Activated naive CD4-positive, alpha-beta T cell treated with anti-CD3 and anti-CD28 coated beads, Interleukin-2, amount 50 U/mL, for 72 hours (primary cell): ENCODE measurements at regions not wholly inside any gene's neighbourhood (a gene's known extent, or its start where the extent isn't known, plus 50 kb on each side); places are given as distances from the start of the nearest gene placed in this dataset.
"Not testable (repeated sequence)": the region's sequence is repeated elsewhere in the genome, so short reads cannot be mapped to it uniquely, and the experiment has no call there.

Source experiments
- ATAC-seq, 2 donors: fragments of 150-1000 bp; cut with Tn5 transposase; 2 replicates each; pipeline ENCODE4 v1.10.0; 2021; ENCODE audit warnings: mild to moderate bottlenecking in 2 of 2, moderate library complexity in 2 of 2
- DNase-seq, 2 donors: peaks; one replicate each; pipeline ENCODE4 v3.0.0; 2021 to 2022; ENCODE audit warnings: low spot score in 2 of 2
- H3K27ac Mint-ChIP-seq, 2 donors: one replicate each; pipeline ENCODE4 v1.8.0; 2022; ENCODE audit warnings: mild to moderate bottlenecking in 2 of 2, mixed read lengths in 2 of 2
- H3K36me3 Mint-ChIP-seq, 2 donors: one replicate each; pipeline ENCODE4 v1.8.0; 2022; ENCODE audit warnings: mixed read lengths in 2 of 2
- H3K9me3 Mint-ChIP-seq, 2 donors: one replicate each; pipeline ENCODE4 v1.8.0; 2022; ENCODE audit warnings: mixed read lengths in 2 of 2

DNA sequence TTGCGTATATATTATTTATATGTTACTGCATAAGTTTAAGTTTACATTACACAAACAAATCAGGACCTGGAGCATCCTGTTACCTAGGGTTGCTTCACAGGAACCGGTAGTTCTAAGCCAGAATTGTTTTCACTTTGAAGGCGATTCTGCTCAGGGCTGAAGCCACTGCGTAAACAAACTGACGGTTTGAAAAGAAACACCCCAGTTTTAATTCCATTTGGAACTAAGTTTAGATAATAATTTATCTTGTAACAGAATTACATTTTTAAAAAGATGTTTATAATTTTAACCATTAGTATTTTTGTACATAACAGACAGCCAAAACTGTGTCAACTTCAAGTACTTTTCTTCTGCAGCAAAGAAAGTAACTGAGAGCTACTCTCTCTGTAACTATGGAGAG lies 282.1 kb upstream of the LYPLAL1 start:
- Mint-ChIP-seq H3K27ac (no peak overlapping the region), H3K9me3 (peaks cover 5 to 9% of the 10 kb centered on the region in 2 donors), H3K36me3 (no peaks in the 10 kb centered on the region)
- DNase-seq = no peak
- no peak for ATAC-seq

DNA sequence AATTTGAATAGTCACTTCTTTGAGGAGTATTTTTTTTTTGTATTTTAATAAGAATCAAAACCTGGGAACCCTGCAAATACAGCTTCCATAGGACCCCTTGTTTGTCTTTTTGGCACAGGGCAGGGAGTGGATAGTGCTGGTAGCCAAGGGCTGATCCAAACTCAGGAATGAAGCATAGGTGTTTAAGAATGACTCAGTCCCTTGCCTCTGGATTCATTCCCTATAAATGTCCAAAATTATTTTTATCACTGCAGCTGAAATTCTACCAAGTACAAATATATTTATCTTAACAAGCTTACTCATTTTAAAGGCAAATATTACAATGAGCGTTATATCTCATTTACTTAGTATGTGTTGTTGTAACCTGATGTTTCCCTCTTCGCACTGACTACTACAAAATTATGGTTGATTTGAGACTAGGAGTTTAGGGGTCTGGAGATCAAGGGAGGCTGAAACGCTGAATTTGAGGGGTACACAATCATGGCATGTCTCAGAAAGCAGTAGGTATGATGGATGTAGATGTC lies 278.6 kb upstream of the LYPLAL1 start:
- Mint-ChIP-seq H3K36me3 (no peaks in the 10 kb centered on the region), H3K27ac (no peak overlapping the region), H3K9me3 (peaks cover 5 to 9% of the 10 kb centered on the region in 2 donors)
- DNase-seq (no peak), ATAC-seq (no peak)

GRCh38 chr1:218896202-218896601 lies 277.5 kb upstream of the LYPLAL1 start:
- H3K36me3 Mint-ChIP-seq = no peaks in the 10 kb centered on the region
- DNase-seq (no peak), ATAC-seq (no peak)
- peaks cover 5 to 9% of the 10 kb centered on the region in 2 donors for H3K9me3 Mint-ChIP-seq
- no peak overlapping the region for H3K27ac Mint-ChIP-seq

- ATAC-seq (no peak), DNase-seq (no peak)
- Mint-ChIP-seq H3K9me3 (peaks cover 5 to 9% of the 10 kb centered on the region in 2 donors), H3K27ac (no peak overlapping the region), H3K36me3 (no peaks in the 10 kb centered on the region)
Measured at GRCh38 chr1:218898921-218899320, 274.8 kb upstream of the LYPLAL1 start.

- ATAC-seq (no peak), DNase-seq (no peak)
- Mint-ChIP-seq H3K36me3 (no peaks in the 10 kb centered on the region), H3K9me3 (peaks cover 5% of the 10 kb centered on the region in 2 donors), H3K27ac (no peak overlapping the region)
Measured at GRCh38 chr1:218900615-218901014, 273.1 kb upstream of the LYPLAL1 start.

DNA sequence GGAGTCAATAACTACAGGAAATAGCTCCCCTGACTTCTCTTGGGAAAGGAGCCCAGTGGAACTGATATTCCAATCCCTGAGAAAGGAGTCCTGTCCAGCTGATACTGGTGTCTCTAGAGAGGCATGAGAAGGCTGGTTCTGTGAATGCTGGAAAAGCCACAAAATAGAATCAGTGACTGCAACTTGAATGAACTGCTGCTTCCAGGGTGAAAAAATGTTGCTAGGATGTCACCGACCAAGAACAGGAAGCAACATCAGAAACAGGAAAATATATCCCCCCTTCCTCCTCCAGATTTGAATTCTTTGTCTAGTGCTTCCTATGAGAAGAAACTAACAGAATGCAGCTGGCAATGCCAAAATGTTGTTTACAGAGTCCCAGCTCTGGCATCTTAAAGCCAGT lies 269.3 kb upstream of the LYPLAL1 start:
- no peak for ATAC-seq
- no peak for DNase-seq
- Mint-ChIP-seq H3K27ac (no peak overlapping the region), H3K36me3 (no peaks in the 10 kb centered on the region), H3K9me3 (no peaks in the 10 kb centered on the region)

- H3K36me3 Mint-ChIP-seq = no peaks in the 10 kb centered on the region
- ATAC-seq = no peak
- no peak for DNase-seq
- H3K27ac Mint-ChIP-seq = no peak overlapping the region
- no peaks in the 10 kb centered on the region for H3K9me3 Mint-ChIP-seq
Measured at GRCh38 chr1:218916720-218917119, 257.0 kb upstream of the LYPLAL1 start.

DNA sequence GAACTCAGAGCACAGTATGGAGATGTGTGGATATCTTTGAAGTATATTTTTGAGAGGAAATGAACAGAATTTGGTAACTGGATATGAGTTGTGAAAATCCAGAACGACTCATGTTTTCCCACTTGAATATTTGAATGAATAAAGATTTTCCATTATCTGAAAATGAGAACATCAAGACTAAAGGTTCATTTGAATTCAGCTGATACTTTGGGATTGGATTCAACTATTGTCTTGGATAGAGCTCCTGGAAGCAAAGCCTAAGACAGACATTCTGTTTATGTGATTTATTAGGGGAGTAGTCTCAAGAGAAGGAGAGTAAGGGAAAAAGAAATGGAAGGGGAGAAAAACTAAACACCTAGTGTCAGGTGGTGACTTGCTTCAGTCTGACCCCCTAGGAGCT lies 256.0 kb upstream of the LYPLAL1 start:
- Mint-ChIP-seq H3K36me3 (no peaks in the 10 kb centered on the region), H3K9me3 (peaks cover 0 to 4% of the 10 kb centered on the region in 2 donors), H3K27ac (no peak overlapping the region)

DNA sequence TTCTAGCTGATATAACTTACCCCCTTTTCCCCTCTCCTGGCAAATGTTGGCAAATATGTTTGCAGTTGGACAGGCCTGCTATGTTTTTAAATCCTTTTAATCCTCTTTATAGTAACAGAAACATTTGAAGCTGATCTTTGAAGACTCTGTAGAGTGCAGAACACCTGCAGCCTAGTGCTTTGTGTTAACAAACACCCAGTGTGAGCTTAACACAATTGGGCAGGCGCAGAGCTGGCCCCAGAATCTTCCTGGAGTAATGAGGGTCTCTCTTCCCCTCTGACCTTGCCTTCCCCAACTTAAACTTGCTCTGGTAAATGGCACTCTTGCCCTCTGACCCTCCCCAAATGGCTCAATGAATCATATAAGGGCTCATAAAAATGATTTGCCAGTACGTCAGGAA lies 247.9 kb upstream of the LYPLAL1 start:
- Mint-ChIP-seq H3K36me3 (peaks cover 0 to 6% of the 10 kb centered on the region in 2 donors), H3K27ac (no peak overlapping the region), H3K9me3 (peaks cover 5 to 23% of the 10 kb centered on the region in 2 donors)
- no peak for DNase-seq
- no peak for ATAC-seq

More for the DNA sequence above, 256.0 kb upstream of the LYPLAL1 start:
- no peak for ATAC-seq
- DNase-seq = no peak

DNA sequence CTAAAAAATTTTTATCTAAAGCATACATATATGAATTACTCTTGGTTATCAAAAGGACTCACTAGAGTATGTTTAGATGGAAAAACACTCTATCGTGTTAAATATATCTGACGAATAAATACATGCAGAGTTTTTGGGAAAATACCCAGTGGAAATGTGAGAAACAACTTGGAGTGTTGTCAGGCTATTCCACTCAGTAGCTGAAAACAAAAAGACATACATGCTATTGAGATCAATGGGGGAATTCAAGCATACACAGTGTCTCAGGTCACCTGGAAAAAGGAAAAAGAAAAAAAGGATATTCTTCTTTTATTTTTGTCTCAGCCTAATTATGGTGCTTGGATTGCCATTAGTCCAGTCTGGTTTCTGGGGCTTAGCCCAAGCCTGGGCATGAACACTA lies 247.0 kb upstream of the LYPLAL1 start:
- H3K27ac Mint-ChIP-seq = no peak overlapping the region

GRCh38 chr1:218930000-218930399 lies 243.7 kb upstream of the LYPLAL1 start:
- peaks cover 5 to 13% of the 10 kb centered on the region in 2 donors for H3K9me3 Mint-ChIP-seq
- no peak overlapping the region for H3K27ac Mint-ChIP-seq
- H3K36me3 Mint-ChIP-seq = peaks cover 0 to 6% of the 10 kb centered on the region in 2 donors
- no peak for DNase-seq
- no peak for ATAC-seq

More for the DNA sequence above, 247.0 kb upstream of the LYPLAL1 start:
- no peak for ATAC-seq
- Mint-ChIP-seq H3K9me3 (peaks cover 5 to 23% of the 10 kb centered on the region in 2 donors), H3K36me3 (peaks cover 0 to 6% of the 10 kb centered on the region in 2 donors)
- DNase-seq = no peak

DNA sequence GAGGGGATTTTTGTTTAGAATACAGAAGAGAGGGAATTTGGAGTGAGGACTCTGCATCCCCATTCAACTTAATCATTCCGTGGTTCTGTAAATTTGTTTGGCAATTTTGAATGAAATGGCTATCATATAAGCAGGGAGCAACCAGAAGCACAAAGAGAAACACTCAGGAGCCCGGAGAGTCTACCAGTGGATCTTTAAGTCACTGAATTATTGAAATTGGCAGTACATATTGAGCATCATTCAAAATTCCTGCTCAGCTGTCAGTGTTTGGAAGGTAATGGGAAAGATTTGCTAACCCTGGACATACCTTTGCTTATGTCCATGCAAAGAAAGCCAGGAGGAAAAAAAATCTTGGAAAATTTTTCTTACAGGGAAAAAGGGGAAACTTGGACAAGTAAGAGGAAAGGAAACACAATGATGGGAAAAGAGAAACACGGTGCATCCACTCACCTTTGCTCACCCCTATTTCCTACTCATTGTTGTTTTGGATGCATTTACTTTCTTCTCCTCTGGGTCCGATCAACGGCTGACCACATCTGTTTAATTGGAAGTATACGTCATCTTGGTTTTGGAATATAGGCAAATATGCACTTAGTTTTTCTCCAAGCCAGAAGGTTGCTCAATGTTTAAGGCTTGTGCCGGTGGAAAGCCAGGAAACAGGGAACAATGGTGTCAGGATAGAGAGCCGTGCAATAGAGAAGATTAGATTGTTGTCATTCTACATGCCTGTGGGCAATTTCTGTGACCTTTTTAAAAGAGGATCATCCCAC lies 243.0 kb upstream of the LYPLAL1 start:
- no peak for ATAC-seq
- DNase-seq = no peak
- H3K27ac Mint-ChIP-seq = no peak overlapping the region
- H3K36me3 Mint-ChIP-seq = peaks cover 0 to 6% of the 10 kb centered on the region in 2 donors
- peaks cover 5 to 18% of the 10 kb centered on the region in 2 donors for H3K9me3 Mint-ChIP-seq

GRCh38 chr1:218931324-218931723 lies 242.4 kb upstream of the LYPLAL1 start:
- H3K36me3 Mint-ChIP-seq = peaks cover 0 to 12% of the 10 kb centered on the region in 2 donors
- H3K27ac Mint-ChIP-seq = no peak overlapping the region
- no peak for ATAC-seq
- no peak for DNase-seq
- H3K9me3 Mint-ChIP-seq = peaks cover 8 to 14% of the 10 kb centered on the region in 2 donors

GRCh38 chr1:218933513-218933912 lies 240.2 kb upstream of the LYPLAL1 start:
- Mint-ChIP-seq H3K36me3 (peaks cover 0 to 12% of the 10 kb centered on the region in 2 donors), H3K9me3 (peaks cover 13 to 19% of the 10 kb centered on the region in 2 donors), H3K27ac (no peak overlapping the region)
- DNase-seq = no peak
- ATAC-seq = no peak

GRCh38 chr1:218935408-218935807 lies 238.3 kb upstream of the LYPLAL1 start:
- not testable (repeated sequence) for ATAC-seq, H3K27ac Mint-ChIP-seq, H3K36me3 Mint-ChIP-seq, DNase-seq
- peaks cover 13 to 15% of the 10 kb centered on the region in 2 donors for H3K9me3 Mint-ChIP-seq

- DNase-seq (no peak), ATAC-seq (no peak)
- no peak overlapping the region for H3K27ac Mint-ChIP-seq
- peaks cover 0 to 6% of the 10 kb centered on the region in 2 donors for H3K36me3 Mint-ChIP-seq
- peaks cover 17 to 22% of the 10 kb centered on the region in 2 donors for H3K9me3 Mint-ChIP-seq
Measured at GRCh38 chr1:218938259-218938658, 235.4 kb upstream of the LYPLAL1 start.

- no peak overlapping the region for H3K27ac Mint-ChIP-seq
- H3K9me3 Mint-ChIP-seq = peaks cover 17 to 22% of the 10 kb centered on the region in 2 donors
- H3K36me3 Mint-ChIP-seq = peaks cover 0 to 6% of the 10 kb centered on the region in 2 donors
- DNase-seq = no peak
- ATAC-seq = no peak
Measured at GRCh38 chr1:218939095-218939494, 234.6 kb upstream of the LYPLAL1 start.

DNA sequence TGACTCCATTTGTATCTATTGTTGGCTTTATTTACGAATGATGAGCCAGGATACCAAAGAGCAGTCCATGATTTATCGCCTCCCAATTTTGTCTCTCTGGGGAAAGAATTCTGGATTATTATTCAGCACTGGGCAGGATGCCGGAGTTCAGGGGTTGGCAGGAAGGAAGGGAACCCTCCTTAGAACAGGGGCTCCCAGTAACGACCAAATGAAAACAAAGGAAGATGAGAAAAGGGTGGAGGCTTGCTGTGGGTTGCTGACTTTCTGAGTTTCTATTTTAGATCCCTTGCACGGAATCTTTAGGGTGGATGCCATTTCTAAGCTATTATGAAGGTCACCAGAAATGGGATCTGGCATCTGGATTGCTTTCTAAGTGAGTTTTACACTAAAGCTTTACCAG lies 231.2 kb upstream of the LYPLAL1 start:
- peaks cover 4 to 10% of the 10 kb centered on the region in 2 donors for H3K9me3 Mint-ChIP-seq
- no peak for ATAC-seq

More for the DNA sequence above, 231.2 kb upstream of the LYPLAL1 start:
- Mint-ChIP-seq H3K36me3 (no peaks in the 10 kb centered on the region), H3K27ac (no peak overlapping the region)
- no peak for DNase-seq
